Mammary epithelial cell (primary cell): ENCODE measurements at regions not wholly inside any gene's neighbourhood (a gene's known extent, or its start where the extent isn't known, plus 50 kb on each side); places are given as distances from the start of the nearest gene placed in this dataset.

Experiments used
- EZH2 ChIP-seq: IDR thresholded peaks from 2 replicates; pipeline ENCODE4 v1.6.1; 2012; ENCODE audit warnings: low read length, inconsistent platforms, borderline replicate concordance
- TF ChIP-seq, protein P1 (sequence below), 2 donors: IDR thresholded peaks in 1 of 2; conservative IDR thresholded peaks in 1 of 2; 2 replicates each; pipeline ENCODE4 v1.5.1; 2011 to 2012; ENCODE audit warnings: inconsistent platforms in 2 of 2, low read length in 2 of 2, mild to moderate bottlenecking in 2 of 2, control low read depth in 1 of 2, low read depth in 1 of 2; ENCODE audit not compliant: insufficient read depth in 1 of 2; ENCODE audit errors: extremely low read depth in 1 of 2

DNA sequence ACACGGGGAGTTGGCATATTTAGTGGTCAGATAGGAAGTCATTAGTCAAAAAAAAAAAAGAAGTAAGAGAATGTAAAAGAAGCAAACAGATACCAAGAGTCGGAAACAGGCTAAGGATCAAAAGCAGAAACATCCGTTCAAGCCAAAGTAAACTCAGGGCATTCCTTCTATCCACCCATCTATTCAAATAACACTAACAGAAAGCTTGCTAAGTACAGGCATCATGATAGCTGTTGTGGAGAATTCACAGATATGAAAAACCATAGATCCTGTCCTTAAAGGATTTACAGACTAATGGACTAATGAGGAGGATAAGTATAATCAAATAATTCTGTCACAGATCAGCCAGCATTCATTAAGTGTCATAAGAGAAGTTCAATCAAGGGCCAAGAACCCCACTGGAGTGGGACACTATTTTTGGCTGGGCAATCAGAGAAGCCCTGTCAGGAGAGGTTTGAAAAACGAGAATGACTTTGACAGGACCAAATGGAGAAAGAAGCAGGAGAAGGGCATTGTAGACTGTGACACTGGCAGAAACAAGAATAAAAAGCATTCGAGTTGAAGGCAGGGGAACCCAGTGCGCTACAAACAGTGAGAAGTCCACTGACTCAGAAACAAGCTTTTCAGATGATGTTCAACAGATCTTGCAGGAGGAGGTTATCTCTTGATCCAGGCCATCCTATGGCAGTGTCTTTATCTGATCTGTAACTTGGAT lies 154.2 kb upstream of the TSLP start:
- TF ChIP-seq, protein P1, sequence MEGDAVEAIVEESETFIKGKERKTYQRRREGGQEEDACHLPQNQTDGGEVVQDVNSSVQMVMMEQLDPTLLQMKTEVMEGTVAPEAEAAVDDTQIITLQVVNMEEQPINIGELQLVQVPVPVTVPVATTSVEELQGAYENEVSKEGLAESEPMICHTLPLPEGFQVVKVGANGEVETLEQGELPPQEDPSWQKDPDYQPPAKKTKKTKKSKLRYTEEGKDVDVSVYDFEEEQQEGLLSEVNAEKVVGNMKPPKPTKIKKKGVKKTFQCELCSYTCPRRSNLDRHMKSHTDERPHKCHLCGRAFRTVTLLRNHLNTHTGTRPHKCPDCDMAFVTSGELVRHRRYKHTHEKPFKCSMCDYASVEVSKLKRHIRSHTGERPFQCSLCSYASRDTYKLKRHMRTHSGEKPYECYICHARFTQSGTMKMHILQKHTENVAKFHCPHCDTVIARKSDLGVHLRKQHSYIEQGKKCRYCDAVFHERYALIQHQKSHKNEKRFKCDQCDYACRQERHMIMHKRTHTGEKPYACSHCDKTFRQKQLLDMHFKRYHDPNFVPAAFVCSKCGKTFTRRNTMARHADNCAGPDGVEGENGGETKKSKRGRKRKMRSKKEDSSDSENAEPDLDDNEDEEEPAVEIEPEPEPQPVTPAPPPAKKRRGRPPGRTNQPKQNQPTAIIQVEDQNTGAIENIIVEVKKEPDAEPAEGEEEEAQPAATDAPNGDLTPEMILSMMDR (conservative IDR thresholded peaks at IDR 0.05 in 1 of 2, IDR thresholded peaks at IDR 0.05 in 1 of 2; ENCODE audit: extremely low read depth in 1 of 2, insufficient read depth in 1 of 2, low read depth in 1 of 2, low read length in 2 of 2) = no peak
- no peak for TF ChIP-seq EZH2
